HepG2 (cell line): ENCODE measurements at regions not wholly inside any gene's neighbourhood (a gene's known extent, or its start where the extent isn't known, plus 50 kb on each side); places are given as distances from the start of the nearest gene placed in this dataset.

Experiments
- BCL6 ChIP-seq: IDR thresholded peaks from 2 replicates; pipeline ENCODE4 v1.6.1; 2016; ENCODE audit warnings: missing genetic modification reagents, missing compliant biosample characterization
- CTCF ChIP-seq: sonication (generic); formaldehyde crosslinking; IDR thresholded peaks from 2 replicates; pipeline ENCODE4 v1.5.0; 2020; ENCODE audit warnings: mild to moderate bottlenecking, missing genetic modification reagents, moderate library complexity
- ELK4 ChIP-seq: sonication (generic); formaldehyde crosslinking; IDR thresholded peaks from 2 replicates; pipeline ENCODE4 v1.9.0; 2021; ENCODE audit warnings: missing genetic modification reagents, borderline replicate concordance
- HDAC1 ChIP-seq: sonication (generic); formaldehyde crosslinking; IDR thresholded peaks from 2 replicates; pipeline ENCODE4 v1.5.1; 2020; ENCODE audit warnings: mild to moderate bottlenecking, missing genetic modification reagents
- HDAC2 ChIP-seq: sonication (generic); formaldehyde crosslinking; IDR thresholded peaks from 2 replicates; pipeline ENCODE4 v1.4.0; 2020; ENCODE audit warnings: missing genetic modification reagents
- MAFG ChIP-seq: sonication (generic); formaldehyde crosslinking; IDR thresholded peaks from 2 replicates; pipeline ENCODE4 v1.5.1; 2020; ENCODE audit warnings: mild to moderate bottlenecking, missing genetic modification reagents
- MNT ChIP-seq: fragments of 450-650 bp; IDR thresholded peaks from 2 replicates; pipeline ENCODE4 v1.6.1; 2016
- POLR2A ChIP-seq, 2 experiments: IDR thresholded peaks; 2 replicates each; pipeline ENCODE4 v1.6.1; 2011; ENCODE audit warnings: low read depth in 2 of 2, low read length in 2 of 2, mild to moderate bottlenecking in 1 of 2, moderate library complexity in 1 of 2; ENCODE audit not compliant: insufficient read depth in 1 of 2
- POLR2G ChIP-seq: fragments of 200-400 bp; formaldehyde crosslinking; IDR thresholded peaks from 2 replicates; pipeline ENCODE4 v1.6.1; 2018; ENCODE audit warnings: mild to moderate bottlenecking, low read depth, low read length, moderate library complexity
- PRDM15 ChIP-seq: sonication (generic); formaldehyde crosslinking; IDR thresholded peaks from 2 replicates; pipeline ENCODE4 v1.4.0; 2020; ENCODE audit warnings: missing genetic modification reagents
- SMC3 ChIP-seq: IDR thresholded peaks from 2 replicates; pipeline ENCODE4 v1.6.1; 2011; ENCODE audit warnings: low read length, improper control_type of control experiment
- ZNF747 ChIP-seq: sonication (generic); formaldehyde crosslinking; IDR thresholded peaks from 2 replicates; pipeline ENCODE4 v1.8.1; 2023; ENCODE audit warnings: missing genetic modification reagents, mild to moderate bottlenecking, borderline replicate concordance

- no peak for TF ChIP-seq PRDM15 (CRISPR knock-in tag)
- no peak for TF ChIP-seq HDAC1 (CRISPR knock-in tag)
- TF ChIP-seq HDAC2 (CRISPR knock-in tag), result no peak
- no peak for TF ChIP-seq CTCF (CRISPR knock-in tag)
- TF ChIP-seq BCL6, result no peak
- no peak for TF ChIP-seq POLR2A (IDR thresholded peaks at IDR 0.05; ENCODE audit: insufficient read depth in 1 of 2, low read depth in 2 of 2, low read length in 2 of 2)
- TF ChIP-seq POLR2G, result no peak
- no peak for TF ChIP-seq MNT
- no peak for TF ChIP-seq MAFG (CRISPR knock-in tag)
- TF ChIP-seq SMC3, result no peak
- TF ChIP-seq ZNF747 (CRISPR knock-in tag), result no peak
- no peak for TF ChIP-seq ELK4 (CRISPR knock-in tag)
Measured at GRCh38 chr10:2964632-2965296, 102.6 kb upstream of the PFKP start.
